HG03469 (cell line): ENCODE measurements at regions not wholly inside any gene's neighbourhood (a gene's known extent, or its start where the extent isn't known, plus 50 kb on each side); places are given as distances from the start of the nearest gene placed in this dataset.

Experiments used
- ATAC-seq: cut with Tn5 transposase; IDR thresholded peaks from one replicate; pipeline ENCODE4 v1.9.1; 2021; ENCODE audit warnings: mild to moderate bottlenecking, moderate library complexity, moderate number of reproducible peaks; ENCODE audit not compliant: unreplicated experiment

DNA sequence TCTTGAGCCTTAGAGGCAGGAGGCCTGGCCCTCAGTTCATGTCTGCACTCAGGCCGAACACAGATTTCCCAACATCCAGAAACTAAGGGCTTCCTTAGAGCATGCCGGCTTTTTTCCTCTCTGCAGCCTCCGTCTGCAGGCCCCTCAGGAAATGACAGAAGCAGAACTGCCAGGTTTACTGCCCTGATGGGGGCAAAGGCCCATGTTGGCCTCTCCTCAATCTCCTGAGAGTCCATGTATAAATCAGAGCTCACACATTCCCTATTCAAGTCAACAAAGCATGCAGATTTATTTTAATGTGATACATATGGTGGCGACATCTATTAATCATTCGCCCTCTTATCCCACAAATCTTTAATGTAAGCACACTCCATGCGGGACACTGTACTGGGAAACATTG, 475.6 kb upstream of the HS6ST1 start:
- no peak for ATAC-seq

DNA sequence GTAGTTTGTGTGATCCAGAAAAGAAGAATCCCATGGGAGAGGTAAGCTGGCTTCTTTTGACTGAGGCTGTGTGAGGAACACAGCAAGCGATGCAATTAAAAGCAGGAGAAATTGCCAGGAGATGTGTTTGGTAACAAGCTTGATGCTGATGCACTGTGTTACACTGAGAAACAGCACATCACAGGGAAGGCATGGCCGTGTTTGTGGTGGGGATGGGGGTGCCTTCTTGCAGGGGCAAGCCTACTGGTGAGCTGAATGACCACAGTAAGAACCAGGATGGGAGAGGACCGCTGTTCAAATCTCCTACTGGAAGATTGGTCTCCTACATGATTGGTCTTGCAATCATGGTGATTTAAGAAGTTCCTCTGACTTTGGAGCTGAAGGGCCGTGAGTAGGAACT, 477.7 kb upstream of the HS6ST1 start:
- no peak for ATAC-seq

DNA sequence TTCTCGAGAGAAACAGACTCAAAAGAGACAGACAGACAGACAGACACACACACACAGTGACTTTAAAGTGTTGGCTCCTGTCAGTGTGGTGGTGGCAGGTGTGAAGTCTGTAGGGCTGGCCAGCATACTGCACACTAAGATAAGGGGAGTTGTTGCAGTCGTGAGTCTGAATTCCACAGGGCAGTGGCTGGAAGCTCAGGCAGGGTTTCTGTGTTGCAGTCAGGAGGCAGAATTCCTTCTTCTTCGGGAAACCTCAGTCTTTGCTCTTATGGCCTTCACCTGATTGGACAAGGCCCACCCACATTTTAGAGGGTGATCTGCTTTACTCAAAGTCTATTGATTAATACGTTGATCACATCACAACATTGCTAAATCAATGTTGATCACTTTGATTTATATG, 478.4 kb upstream of the HS6ST1 start:
- no peak for ATAC-seq

DNA sequence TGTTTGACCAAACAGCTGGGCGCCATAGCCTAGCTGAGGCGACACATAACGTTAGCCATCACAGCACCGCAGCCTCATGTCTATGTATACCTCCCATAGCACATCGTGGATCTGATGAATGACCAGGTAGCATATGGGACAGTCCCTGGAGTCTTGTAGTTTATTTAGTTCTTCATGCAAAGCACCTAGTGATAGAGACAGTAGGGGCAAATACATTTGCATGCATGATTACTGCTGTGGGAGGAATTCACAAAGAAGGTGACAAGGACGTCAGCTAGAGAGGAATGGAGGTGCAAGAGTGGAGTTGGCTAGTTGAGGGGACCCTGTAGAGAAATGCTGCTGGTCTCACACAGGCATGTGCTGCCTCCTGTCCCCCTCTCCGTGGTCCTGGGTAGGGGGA, 478.9 kb upstream of the HS6ST1 start:
- ATAC-seq: peak; percentile 17

DNA sequence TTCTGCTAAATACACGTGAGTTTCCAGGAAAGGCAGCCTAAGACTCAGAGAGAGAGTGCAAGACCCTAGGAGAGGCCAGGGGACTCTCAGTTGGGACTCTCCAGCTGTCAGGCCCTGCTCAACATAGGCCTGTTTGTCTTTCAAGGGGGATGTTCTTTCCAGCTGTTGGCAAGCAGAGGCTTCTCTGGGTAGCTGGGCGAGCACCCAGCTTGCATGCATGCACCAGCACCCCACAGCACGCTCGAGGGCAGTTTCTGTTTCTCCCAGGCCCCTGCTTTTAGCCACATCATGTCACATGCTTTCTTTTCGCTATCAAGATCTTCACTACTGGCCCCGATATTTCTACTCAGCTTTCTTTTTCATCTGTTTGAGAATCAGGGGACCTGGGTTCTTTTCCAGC, 479.3 kb upstream of the HS6ST1 start:
- peak; percentile 74 for ATAC-seq

DNA sequence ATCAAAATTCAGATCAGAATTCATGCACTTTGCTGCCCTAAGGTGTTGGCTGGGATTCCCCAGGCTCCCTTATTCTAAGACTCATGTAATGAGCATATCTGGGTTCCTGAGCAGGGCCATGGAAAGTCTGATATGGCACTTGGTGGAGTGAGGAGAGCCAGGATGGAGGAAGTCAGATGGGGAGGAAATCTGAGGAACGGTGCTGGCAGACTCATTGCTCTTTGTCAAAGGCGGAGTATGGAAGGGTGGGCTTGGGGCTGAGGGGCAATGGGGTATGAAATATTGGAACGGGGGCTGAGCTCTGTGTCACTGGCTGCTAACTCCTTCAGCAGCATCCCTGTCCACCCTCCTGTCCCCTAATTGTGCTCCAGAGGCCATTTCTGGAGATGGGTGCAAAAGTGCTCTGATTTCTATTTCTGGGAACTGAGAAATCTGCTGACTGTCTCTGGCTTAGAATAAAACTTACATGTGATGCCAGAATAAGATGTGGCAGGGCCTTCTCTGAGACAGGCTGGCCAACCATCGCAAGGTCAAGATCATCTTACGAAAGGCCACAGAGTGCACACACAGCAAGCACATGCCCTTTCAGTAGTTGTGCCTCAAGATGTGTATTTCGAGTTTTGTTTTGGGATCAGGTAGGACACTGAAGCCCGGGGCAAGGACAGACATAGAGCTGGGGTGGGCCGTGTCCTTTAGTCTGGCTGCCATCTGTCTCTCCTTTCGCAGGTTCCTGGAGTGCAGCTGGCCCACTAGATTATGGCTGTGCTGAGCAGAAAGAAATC, 480.0 kb upstream of the HS6ST1 start:
- ATAC-seq: no peak

DNA sequence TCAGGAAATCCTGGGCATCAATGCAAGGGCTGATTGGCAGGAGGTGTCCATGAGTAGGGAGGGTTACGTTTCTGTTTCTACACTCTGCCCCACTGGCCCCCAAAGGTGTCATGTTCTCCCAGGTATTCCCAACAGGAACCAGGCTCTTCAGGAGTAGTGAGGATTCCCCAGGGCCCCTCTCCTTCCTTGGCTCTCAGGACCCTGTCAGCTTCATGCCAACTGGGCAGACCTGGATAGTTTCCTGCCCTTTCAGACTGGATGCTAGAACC, 480.6 kb upstream of the HS6ST1 start:
- ATAC-seq: no peak

DNA sequence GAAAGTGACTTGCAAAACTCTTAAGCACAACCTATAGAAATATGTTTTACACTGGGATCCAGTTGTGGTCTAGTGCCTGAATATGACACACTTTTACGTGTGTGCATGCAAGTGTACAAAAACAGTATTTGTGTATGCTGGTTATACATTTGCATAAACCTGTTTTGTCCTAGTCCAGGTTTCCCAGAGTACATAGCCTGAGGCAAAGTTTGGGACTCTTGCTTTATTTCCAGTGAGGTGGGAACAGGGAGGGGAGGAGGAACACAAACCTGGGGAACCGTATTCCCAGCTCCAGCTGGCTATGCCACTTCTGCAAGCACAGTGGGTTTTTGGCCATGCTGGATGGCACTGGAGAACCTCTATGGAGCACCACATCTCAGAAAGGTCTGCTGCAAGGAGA, 481.1 kb upstream of the HS6ST1 start:
- no peak for ATAC-seq

DNA sequence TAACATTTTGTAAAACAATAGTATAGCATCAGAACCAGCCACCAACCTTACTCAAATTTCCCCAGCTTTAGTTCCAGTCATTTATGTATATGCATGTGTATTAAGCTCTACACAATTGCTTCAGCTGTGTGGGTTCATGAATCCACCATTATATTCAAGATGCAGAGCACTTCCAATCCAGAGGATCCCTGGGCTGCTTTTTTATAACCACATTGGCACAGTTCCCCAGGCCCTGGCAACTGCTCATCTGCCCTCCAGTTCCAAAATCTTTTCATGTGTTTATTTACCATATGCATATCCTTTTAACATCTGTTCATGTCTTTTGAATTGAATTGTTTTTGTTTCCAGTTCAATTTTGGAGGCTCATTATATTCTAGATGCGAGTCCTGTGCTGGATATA, 482.9 kb upstream of the HS6ST1 start:
- ATAC-seq: no peak

DNA sequence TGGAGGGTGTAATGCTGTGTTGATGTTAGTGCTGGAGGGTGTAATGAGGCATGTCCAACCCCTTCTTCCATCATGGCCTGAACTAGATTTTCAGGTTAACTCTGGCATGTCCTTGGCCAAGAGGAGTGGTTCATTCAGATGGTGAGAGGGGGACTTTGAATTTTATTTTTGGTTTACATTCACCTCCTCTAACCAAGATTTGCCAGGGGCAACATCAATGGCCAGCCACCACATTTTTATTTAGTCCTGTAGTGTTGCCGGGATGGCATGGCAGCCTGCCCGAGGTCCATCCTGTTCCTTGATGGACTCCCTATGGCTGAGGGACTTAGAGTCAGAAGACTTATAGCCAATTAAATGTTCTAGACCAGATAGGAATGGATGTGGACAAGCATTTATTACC, 484.6 kb upstream of the HS6ST1 start:
- ATAC-seq: no peak

DNA sequence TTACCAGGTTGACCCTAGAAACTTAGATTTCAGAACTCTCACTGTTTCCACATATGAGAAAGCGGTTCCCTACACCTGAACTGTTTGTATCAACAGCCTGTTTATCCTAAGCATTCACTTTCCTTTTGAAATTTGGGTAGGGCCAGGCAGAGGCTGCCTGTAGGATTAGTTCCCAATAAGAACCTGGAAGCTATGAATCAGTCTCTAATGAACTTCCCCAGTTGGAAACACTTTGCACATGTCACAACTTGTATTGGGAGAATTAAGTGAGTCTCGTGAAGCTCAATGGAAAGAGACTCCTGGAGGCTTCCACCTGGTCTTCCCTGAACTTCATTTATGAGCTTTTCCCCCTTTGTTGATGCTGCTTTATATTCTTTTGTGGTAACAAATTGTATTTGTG, 486.6 kb upstream of the HS6ST1 start:
- ATAC-seq: no peak

DNA sequence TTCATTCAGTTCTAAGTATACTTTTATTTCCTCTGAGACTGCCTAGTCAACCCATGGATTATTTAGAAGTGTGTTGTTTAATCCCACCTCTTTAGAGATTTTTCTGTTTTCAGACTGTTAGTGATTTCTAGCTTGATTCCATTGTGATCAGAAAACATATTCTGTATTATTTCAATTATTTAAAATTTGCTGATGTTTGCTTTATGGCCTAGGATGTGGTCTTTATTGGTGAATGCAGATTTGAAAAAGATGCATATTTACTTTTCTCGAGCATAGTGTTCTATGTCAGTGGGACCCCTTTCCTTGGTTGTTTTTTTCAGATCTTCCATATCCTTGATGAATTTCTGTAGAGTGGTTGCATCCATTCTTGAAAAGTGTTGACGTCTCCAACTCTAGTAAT, 487.2 kb upstream of the HS6ST1 start:
- no peak for ATAC-seq

DNA sequence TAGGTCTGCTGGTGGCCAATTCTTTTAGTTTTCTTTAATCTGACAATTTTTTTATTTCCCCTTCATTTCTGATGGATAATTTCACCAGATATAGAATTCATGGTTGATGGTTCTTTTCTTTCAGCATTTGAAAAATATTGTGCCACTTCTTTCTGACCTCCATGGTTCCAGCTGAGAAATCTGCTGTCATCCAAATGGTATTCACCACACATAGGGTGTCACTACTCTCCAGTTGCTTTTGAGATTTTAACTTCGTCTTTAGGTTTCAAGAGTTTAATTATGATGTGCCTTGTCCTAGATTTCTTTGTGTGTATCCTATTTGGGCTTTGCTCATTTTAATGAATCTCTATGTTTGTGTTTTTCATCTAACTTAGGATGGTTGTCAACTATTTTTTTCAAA, 488.6 kb upstream of the HS6ST1 start:
- ATAC-seq: no peak

DNA sequence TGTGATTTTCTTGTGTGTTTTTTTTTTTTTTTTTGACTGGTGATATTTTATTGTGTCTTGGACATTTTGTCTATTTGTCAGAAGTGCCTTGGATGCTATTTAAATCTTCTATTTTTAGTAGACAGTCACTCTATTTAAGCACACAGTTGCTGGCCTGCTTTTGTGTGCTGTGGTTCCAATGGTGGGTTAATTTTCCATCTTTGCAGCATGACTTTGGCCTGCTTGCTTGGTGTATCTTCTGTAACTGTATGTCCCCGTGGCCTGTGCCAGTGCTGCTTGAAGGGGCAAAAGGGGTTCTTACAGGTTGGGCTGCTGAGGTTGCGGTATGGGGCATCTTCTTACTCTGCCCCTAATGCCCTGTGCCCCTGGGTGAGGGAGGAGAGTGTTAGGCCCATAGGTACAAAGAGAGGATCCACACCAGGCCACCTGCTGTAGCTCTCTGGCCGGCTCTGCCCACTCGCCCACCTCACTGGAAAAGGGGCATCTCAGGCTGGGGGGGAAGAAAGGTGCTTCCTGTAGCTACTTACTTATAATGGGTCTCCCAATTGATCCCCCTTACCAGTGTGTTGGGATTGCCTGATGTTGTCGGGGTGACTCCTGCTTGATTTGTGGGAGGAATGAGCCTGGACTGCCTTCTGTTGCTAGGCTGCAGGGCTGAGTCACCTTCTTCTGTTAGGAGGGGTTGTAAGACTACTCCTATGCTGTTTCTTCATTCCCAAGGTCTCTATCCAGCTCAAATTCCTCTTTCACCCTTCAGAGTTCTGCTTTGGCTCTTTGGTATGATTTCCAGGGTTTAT, 490.0 kb upstream of the HS6ST1 start:
- no peak for ATAC-seq

DNA sequence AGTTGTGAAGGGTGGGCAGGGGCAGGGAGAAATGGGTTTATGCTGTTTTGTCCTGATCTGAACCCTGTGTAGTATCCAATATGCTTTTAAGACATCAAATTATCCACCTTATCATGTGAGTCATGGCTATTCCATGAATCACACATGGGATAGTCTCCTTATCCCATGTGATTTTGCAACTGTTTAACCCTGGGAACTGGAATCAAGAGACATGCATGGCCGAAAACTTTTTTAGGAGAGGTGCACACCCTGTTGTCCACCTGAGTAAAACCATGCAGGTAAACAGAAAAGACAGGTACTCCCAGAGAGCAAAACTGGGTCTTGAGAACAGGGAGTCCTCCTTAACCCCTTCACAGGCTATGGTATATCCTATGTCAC, 490.6 kb upstream of the HS6ST1 start:
- ATAC-seq: no peak

DNA sequence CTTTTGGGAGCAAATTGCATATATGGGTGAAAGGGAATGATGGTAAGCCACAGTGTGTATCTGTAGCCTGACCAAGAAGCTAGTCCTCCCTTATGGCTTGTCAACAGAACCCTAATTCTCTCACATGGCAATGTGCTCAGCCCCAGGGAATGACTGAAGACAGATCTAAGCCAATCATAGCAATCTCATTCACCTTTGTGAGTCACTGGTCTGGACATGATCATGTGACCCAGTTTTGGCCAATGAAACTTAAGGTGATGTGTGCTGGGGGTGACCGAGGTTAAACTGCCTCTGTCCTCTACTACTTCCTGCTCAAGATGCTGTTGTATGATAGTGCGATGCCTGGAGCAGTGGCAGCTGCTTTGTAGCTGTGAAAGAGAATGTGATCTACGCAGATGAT, 491.2 kb upstream of the HS6ST1 start:
- no peak for ATAC-seq

DNA sequence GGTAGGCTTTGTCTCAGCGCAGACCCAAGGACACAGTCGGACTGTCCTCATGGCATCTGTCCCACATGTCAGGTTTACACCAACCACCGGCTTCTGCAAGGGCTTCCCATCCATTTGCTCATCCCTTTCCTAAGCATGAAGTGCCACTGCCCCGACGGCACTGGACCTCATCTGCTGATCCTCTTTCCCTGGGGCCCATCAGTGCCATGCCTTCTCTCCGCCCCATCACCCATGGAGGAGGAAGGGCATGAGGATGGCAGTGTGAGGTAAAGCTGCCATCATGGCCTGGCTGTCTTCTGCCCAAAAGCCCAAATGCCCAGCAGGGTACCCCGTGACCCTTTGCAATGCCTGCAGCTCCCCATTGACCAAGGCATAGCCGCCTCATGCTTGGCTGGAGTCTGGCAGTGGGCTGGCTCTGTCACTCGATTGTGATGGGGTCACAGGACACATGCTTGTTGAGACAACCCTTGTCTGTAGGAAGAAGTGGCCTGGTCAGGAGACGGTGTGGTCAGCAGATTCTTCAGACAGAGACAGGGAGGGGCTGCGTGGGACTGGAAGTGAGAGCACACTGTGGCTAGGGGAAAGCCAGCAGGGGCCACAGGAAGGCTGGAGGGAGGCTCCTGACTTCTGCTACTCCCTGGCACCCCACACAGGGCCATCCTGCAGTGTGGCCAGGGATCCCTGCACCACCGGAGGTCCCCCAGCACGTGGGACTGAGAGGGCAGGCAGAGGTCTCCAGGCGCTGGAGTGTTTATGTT, 493.7 kb upstream of the HS6ST1 start:
- ATAC-seq: no peak

DNA sequence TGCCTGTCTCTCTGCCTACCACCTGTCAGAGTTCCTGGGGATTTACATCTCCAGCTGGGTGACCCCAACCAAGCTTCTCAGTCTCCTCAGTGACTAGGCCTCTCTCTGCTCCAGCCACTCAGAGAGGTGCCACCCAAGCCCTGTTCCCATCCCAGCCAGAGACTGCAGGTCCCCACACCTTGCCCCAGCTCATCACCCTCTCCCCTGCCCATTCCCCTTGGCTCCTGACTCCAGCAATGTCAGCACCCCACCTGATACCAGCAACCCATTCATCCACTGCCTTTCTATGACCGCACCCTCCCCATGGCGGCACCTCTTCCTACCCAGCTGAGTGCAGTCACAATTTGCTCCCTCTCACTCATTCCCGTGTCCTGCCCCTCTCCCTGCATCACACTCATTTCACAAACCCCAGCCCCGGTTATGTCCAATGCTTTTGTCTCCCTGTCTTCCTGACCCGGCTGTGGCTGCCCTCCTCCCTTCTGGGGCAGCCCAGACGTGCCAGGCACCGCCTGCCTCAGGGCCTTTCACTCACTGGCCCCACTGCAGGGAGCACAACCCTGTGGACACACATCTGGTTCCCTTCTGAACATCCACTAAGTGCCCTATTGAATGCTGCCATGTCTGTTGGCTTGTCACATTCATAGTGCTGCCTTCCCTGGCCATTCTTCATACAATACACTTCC, 494.8 kb upstream of the HS6ST1 start:
- no peak for ATAC-seq

DNA sequence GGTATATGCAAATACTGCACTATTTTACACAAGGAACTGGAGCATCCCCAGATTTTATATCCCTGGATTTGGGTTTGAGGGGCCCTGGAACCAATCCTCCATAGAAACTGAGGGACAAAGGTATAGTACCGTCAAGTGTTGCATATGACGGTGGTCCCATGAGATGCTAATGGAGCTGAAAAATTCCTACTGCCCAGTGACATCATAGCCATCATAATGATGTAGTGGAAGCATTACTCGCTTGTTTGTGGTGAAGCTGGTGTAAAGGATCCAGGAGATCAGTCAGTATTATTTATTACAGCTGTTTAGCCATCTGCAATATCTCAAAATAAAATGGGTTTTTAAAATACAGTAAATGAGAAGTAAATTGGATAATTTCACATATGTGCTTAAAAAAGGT, 496.6 kb upstream of the HS6ST1 start:
- ATAC-seq: no peak

DNA sequence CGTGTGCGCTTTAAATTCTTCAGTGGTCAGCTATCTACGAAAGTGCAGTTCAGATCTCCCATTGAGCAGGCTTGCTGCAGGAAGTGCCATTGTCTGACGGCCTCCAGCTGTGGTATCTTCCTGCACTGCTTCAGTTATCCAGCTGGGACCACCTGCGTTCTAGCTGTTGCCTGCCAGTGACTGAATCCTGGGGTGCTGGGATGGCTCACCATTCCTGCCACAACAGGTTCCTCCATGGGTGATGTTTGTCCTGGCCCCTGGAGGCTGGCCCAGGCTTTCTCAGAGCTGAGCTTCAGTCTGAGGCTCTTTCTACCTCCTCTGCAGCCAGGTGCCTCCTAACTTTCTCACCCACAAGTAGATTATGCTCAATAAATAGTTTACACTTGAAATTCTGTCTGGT, 498.5 kb upstream of the HS6ST1 start:
- ATAC-seq: no peak

DNA sequence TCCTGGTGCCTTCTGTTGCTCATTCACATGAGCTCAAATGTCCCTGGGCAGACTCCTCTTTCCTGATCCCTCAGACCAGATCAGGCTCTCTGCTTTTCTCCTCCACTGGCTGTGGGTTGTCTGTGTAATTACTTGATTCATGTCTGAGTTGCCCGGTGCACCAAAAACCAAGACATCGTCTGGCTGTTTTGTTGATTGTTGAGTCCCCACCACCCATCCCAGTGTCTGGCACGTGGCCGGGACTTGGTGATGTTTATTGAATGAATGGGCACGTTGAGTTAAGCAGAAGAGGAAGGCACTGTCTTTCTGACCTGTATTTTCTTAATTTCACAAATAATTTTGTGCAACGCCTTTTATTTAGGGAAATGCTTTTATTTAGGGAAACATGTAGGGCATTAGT, 499.1 kb upstream of the HS6ST1 start:
- no peak for ATAC-seq

DNA sequence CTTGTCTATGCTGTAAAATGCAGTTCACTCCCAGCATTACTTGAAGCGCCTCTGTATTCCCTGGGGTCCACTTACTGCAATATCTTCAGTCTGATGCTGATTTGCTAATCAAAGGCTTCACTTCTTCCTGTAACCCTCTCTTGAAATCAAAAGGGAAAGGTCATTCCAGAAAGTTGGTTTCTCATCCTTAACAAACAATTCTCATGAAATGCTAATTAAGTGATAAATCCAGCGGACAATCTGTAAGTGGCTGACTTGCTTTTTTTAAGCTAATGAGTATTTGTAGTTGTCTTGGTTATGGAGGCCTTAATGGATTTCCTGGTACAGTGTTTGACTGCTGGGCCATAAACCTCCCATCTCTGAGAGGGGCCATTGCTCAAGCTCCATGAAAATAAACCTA, 499.6 kb upstream of the HS6ST1 start:
- no peak for ATAC-seq
